ENCODE measurements at regions not wholly inside any gene's neighbourhood (a gene's known extent, or its start where the extent isn't known, plus 50 kb on each side); places are given as distances from the start of the nearest gene placed in this dataset.
A peak's percentile ranks its signal among the peaks of the same experiment; 100 is the strongest.

DNA sequence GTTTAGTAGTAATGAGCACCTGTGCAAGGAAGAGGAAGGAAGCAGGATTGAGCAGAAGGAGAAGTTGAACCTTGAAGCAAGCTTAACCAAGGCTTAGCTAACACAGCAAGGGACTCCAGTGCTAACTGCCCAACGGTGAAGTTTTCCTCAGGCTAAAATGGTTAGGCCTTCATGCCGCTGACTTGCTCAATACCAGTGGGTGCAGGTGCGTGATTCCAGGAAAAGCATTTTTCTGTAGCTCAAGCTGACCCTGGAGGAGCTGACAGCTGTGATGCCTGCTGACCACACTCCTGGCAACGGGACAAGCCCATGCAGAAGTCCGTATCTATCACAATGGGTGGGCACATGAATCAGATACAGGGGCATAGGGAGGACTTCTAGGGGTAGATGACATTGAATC is 76.5 kb upstream of the FGGY start:
- ATAC-seq, result no peak

DNA sequence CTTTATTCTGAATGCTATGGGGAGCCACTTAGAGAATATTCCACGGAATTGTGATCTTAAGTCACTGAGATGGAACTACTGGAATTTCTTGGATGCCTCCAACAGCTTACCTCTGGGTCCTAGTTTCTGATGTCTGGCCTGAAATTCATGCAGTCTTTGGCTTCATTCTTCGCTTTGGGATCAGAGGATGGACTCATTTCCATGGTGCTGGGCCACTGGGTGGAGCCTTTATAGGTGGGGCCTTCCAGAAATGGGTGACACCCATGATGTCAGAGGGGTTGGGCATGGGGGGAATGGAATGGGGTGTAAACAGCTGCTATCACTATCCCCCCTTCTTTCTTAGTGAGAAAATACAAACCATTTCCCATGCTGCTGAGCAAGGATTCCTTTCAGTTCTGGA is 73.7 kb upstream of the FGGY start:
- ATAC-seq, result no peak

DNA sequence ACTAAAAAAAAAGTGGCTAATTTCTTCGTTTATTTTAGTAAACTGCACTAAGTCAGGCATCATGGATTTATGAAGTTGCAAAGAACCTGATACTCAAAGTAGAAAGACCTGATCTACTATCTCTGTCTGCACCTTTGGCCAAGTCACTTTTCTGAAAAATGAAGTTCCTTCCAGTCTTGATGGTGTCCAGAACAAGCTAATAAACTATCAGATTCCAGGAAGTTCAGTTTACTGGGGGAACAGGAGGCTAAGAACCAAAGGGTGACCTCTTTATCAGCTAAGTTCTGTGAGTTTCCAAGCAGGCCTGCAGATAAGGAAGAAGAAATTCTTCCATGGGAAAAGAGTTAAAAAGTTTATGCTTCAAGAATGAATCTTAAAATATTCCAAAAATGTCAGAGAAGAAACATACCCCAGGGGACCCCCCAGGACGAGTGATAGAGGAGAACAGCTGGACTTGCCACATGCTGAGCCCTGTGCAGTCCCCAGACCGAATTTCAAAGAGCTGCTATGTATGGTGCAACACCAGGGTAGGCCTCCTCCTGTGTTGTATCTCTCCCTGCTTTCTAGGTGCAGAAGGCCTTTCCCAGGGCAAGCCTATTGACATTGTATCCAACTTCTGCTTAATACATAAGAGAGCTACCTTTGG is 72.8 kb upstream of the FGGY start:
- no peak for ATAC-seq

DNA sequence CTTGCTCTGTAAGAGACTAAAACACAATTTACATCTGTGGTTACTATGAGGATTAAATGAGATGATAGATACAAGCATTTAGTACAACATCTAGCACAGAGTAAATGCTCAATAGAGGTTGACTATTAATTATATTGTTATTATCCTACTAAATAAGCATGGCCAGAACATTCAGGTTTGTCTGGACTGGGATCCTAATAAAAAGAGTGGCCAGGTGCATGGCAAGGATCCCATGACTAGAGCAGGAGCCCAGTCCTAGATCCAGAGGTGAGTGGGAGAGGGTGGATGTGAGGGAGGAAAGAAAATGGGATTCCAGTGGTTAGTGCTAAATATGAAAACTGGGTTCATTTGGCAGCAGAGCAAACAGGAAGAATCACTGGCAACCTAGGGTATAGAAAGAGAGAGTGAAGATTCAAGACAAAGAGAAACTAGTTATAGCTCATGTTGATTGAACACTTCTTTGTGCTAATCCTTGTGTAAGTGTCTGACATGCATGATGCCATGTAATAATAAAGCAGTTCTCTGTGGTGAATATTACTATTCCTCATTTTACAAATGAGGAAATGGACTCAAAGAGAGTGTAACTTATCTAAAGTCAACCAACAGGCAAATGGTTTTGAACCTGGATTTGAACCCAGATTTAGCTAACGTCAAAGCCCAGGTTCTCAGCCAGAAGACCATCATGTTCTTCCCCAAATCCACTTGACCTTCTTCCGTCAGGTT is 71.1 kb upstream of the FGGY start:
- ATAC-seq, result no peak

DNA sequence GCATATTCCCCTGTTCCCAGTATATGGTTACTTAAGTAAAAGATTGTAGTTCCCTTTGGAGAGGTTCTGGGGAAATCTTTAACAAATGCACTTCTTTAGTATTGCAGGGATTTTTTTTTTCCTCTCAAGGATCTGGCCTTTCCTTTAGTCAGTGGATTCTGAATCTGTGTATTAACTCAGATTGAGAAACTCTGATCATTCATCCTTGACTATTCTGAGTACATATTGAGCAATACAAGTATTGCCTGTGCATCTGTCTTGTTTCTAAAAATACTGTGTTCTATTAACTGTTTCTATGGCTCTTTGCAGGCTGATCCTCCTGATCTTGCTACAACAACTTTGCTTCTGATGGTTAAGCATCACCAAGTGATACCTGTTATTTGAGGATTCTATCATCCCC is 67.8 kb upstream of the FGGY start:
- peak; percentile 28 for ATAC-seq

DNA sequence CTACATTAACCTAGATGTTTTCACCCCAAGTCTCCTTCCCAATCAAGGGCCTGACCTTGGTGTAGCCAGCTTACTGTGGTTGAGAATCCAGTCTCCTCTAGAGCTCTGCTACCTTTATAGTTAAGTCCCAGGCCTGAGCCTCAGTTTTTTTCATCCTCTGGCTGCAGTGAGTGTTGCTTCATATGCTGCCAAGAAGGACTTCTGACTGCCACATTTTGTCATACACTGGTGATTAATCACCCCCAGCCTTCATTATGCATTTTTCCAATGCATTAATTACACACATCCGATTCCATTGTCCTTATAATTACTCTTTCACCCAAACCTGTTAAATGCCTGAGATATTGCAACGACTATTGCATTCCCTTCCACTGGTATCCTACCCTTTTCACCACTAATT is 66.3 kb upstream of the FGGY start:
- peak; percentile 48 for ATAC-seq

DNA sequence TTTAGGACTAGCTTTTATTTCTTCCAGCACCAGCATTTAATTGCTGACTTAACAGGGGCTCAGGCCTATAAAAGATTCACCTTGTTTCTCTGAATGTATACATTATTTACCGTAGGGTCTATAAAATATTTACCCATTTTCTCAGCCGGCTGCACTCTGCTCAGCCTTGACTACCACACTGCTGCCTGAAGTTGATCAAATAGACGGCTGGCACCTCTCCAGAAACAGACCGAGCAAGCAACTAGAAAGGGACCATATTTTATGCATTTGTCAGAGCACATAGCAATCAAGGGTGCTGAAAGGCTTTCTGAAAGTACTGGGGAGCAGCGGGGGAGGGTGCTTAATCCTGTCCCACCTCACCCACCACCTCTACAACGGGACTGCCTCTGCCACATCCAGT is 64.7 kb upstream of the FGGY start:
- ATAC-seq, result no peak

DNA sequence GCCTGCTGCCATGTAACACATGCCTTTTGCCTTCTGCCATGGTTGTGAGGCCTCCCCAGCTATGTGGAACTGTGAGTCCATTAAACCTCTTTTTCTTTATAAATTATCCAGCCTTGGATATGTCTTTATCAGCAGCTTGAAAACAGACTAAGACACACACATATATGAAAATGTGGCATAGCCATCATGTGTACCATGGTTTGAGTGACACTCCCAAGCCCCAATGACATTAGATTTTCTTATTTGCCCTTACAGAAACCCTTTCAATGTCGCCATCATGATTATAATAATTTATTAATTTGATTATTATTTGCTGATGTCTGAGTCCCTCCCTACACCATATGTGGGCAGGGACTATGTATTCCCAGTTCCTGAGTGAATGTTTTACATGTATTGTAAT is 63.5 kb upstream of the FGGY start:
- no peak for ATAC-seq

DNA sequence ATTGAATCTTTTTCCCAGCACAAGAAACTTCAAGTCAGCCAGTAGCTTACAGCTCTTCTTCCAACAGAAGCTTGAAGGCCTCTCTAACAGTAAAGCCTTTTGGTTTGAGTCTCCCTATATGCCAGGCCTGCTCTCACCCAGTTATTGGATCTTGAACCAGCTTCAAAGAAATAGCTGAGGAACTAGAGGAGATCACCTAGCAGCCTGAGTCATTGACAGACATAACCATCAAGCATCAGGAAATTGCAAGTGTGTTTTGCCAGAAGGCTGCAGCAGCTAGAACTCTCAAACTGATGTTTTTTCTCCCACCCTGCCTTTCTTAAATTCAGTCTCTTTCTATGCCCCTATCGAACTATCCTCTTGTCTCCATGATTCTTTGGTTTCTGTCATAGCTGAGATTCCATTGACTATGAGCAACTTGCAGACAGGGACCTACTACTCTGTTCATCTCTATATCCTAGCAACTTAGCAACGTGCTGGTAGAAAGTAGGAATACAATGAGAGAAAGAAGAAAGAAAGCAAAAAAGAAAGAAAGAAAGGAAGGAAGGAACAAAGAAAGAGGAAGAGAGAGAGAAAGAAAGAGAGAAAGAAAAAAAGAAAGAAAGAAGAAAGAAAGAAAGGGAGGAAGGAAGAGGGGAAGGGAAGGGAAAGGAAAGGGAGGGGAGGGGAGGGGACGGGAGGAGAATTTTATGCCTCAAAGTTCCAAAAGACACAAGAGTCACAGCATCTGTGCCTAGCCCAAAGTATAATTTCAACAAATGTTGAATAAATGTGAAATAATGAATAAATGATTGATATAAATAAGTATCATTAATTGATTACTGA is 60.0 kb upstream of the FGGY start:
- no peak for ATAC-seq

DNA sequence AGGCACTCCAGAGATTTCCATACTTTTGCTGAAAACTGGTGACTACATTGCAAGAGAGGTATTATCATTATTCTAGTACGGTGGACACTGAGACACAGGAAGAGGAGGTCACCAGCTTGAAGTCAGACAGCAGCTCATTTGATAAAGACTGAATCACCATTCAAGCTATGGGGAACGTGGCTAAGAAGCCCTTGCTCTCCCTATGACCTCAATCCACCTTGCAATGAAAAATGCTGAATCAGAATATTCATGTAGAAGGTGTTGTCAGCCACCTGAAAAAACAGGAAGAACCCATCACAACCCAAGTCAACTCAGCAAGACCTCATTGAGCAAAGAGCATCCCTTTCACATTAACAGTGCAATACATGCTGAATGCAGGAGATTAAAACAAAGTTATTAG is 59.0 kb upstream of the FGGY start:
- ATAC-seq, result no peak

DNA sequence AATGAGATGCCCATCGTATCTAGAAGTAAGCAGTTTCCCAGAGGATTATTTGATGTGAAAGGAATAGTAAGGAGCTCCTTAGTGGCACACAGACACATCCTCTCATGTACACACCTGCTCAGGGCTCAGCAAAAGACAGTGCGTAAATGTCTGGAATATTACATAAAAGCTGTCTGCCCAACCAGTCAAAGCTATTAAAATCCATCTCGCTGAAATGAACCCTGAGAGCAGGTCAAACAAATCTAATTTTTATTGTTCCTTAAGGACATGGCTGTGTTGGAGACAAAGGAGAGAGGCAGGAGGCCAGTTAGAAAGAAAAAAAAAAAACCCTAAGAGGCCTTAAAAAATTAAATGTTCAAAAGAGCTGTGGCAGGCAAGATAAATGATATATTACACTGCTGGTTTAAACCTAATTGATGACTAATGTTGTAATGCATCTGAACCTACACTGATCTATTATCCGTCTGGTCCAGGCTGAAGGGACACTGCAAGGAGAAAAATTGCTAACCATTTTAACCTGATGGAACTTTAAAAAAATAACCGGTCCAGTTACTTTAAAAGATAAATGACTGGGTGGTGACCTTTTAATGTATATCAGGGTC is 58.5 kb upstream of the FGGY start:
- no peak for ATAC-seq

DNA sequence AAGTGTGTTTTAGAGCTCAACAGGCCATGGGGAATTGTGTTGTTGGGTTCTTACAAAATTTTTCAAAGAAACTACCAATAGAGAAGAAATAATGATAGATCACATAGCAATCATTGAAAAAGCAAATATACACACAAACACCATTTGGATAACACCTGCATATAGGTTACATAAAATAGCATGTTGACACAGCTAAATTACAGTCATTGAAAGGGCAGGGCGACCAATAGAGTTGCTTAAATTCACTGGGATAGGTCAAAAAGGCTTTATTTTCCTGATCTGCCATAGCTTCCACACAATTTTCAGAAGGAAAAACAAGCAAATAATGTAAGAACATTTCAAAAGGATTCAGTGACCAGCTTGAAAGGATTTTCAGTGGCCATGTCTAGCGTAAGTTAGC is 57.9 kb upstream of the FGGY start:
- ATAC-seq, result no peak

DNA sequence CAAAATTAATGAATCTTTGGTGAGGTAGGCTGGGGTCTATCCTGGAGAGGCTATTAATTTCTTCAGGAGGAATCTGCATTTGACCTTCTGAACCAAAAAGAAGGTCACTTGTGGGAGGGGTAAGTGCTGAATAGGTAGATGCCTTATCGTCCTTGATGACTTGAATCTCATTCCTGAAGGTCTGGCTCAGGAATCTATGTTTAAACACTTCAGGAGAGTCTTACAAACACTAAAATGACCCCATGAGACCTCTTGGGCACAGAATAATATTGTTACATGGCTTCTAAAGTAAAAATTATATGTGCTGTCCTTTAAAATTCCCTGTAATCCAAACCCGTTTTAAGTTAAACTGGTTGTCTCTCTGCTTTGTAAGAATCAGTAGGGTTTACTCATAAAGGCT is 55.0 kb upstream of the FGGY start:
- no peak for ATAC-seq

DNA sequence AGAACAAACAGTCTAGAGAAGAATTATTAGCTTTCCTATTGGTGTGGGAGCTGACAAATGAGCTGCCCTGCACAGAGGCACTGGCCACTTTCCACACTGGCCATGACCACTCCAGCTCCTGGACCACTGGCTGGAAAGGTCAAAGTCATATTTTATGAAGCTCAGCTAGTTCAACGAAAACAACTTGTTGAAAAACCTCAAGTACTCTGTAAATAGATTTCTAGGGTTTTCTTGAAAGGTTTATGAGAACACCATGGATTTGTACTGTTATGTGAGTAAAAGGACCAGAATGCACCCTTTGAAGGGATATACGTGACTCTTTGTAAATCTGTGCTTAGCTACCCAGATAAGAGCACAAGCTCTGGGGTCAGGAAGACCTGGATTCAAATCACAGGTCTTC is 54.5 kb upstream of the FGGY start:
- ATAC-seq, result no peak

DNA sequence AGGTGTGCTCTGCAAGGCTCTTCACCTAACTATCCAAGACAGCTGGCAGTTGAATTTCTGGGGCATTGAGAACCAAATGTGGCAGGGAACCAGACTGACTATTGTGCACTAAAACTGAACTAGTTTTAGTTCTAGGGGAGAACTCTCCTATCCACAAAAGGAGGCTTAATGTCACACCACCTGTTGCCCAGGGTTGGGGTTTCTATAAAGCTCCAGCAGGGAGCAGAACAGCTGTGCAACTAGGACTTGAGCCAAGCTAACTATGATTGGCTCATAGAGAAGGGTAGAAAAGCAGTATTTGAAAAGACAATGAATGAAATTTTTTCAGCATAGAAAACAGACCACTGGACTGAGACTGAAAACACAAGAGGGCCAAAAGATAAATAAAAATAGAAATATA is 53.3 kb upstream of the FGGY start:
- no peak for ATAC-seq

DNA sequence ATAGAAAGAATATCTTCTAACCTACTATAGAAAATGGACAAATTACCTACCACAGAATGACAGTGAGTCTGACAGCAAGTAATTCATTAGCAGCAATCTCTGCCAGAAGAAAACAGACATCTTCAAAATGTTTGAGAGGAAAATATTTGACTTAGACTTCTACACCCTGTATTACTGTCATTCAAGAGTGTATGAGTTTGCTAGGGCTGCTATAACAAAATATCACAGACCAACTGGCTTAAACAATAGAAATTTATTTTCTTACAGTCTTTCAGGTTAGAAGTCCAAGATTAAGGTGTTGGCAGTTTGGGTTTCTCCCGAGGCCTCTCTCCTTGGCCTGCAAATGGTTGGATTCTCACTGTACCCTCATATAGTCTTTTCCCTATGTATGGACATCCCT is 52.9 kb upstream of the FGGY start:
- ATAC-seq, result no peak

DNA sequence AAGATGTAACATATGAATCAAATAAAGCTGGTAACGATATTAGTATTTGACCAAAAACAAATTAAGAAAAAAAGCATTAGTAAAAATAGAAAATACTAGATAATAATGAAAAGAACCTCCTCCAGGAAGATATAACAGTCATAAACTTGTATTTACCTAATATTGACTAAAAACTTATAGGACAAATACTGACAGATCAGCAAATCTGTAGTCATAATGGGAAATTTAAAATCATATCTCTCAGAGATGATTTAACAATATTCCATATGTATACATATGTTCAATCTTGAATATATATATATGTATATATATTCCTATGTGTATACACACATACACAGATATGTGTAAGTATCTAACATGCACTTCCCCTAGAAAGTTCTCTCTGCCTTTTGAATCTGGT is 52.0 kb upstream of the FGGY start:
- ATAC-seq, result no peak

Data from esophagus mucosa (tissue), 1 donor.